ENCODE measurements at regions not wholly inside any gene's neighbourhood (a gene's known extent, or its start where the extent isn't known, plus 50 kb on each side); places are given as distances from the start of the nearest gene placed in this dataset.

DNA sequence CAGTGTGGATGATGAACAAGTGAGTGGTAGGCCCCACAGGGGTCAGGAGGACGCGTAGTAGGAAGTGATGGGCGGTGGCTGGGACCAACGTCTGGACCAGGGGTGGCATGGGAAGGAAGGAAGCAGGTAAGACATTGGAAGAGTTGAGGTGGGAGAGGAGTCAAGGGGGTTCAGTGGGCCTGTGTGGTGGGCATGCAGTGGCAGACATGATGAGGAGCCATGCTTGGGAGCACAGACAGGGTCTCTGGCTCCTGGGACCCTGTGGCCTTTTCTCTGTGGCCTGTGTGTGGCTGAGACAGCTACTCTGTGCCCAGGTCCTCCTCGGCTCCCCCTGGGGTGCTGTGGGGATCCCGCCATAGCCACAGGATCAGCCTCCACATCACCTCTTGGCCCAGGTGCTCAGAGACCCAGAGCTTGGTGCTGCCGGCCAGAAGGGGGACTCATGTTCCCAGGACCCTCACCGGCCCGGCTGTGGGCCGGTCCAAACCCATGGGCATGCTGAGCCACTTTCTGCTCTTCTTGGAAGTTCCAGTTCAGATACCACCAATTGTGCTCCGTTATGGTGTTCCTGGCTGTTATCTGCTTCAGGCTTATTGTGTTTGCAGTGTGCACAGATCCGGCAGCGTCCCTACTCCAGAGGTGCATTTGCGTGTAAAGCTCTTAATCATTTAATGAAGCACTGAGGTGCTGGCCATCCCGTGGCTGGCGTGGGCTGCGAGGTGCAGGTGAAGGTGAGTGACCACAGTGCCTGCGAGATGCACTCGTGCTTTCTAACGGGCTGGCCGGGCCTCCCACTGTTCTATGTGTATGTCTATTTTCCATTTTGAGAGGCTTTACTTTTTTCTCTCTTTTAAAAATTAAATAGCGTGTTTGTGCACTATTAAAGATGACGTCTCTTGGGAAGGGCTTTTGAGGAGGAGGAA, 147.9 kb downstream of the TEX29 start:
- Histone ChIP-seq H3K4me2 (no peak overlapping the region), H3K36me3 (ENCODE audit: low read depth) (no peaks in the 10 kb centered on the region), H3K4me3 (no peak overlapping the region), H3K27me3 (ENCODE audit: insufficient read depth, low read depth) (peaks cover 96% of the 10 kb centered on the region), H3K27ac (no peak overlapping the region), H3K79me2 (ENCODE audit: low read depth) (no peaks in the 10 kb centered on the region), H3K4me1 (replicated peaks; ENCODE audit: insufficient read depth) (no peaks in the 10 kb centered on the region), H3F3A (ENCODE audit: insufficient read depth, low read depth) (no peaks in the 10 kb centered on the region), H3K9me2 (ENCODE audit: insufficient read depth) (no peaks in the 10 kb centered on the region), H4K20me1 (ENCODE audit: insufficient read depth) (no peaks in the 10 kb centered on the region), H2AFZ (no peak overlapping the region), H3K9me3 (ENCODE audit: insufficient read depth, low read depth) (no peaks in the 10 kb centered on the region)
- ChIA-PET POLR2A (ENCODE audit: unreplicated experiment) (no interaction called here), CTCF (no interaction called here)
- BruUV-seq (replicated peaks) = no TSS peak
- intact Hi-C loops (cut with micrococcal nuclease; ENCODE audit: unreplicated experiment) = no loop called here
- TF ChIP-seq EZH2 (IDR thresholded peaks at IDR 0.05; ENCODE audit: low read depth) = no peak
- TF ChIP-seq, protein P1, sequence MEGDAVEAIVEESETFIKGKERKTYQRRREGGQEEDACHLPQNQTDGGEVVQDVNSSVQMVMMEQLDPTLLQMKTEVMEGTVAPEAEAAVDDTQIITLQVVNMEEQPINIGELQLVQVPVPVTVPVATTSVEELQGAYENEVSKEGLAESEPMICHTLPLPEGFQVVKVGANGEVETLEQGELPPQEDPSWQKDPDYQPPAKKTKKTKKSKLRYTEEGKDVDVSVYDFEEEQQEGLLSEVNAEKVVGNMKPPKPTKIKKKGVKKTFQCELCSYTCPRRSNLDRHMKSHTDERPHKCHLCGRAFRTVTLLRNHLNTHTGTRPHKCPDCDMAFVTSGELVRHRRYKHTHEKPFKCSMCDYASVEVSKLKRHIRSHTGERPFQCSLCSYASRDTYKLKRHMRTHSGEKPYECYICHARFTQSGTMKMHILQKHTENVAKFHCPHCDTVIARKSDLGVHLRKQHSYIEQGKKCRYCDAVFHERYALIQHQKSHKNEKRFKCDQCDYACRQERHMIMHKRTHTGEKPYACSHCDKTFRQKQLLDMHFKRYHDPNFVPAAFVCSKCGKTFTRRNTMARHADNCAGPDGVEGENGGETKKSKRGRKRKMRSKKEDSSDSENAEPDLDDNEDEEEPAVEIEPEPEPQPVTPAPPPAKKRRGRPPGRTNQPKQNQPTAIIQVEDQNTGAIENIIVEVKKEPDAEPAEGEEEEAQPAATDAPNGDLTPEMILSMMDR (conservative IDR thresholded peaks at IDR 0.05) = no peak
- DNase-seq = no peak

DNA sequence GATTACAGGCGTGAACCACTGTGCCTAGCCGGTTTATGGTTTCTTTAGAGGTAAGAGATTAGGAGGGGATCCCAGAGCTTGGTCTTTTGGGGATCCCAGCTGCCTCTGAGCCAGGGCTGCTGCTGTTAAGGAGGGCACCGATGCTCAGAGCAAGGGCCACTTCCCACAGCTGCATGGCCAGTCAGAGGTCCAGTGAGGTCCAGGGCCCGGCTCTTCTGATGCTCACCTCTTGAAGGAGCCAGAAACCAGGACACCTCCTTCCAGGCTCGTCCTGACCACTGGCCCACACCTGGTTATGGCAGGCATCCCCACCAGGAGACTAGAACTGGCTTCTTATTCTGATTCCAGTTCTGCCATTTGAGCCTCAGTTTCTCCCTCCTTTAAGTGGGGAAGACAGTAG, 149.0 kb downstream of the TEX29 start:
- Histone ChIP-seq H3K27ac (no peak overlapping the region), H3F3A (ENCODE audit: insufficient read depth, low read depth) (no peaks in the 10 kb centered on the region), H3K4me2 (no peak overlapping the region), H3K4me3 (no peak overlapping the region), H3K4me1 (replicated peaks; ENCODE audit: insufficient read depth) (no peaks in the 10 kb centered on the region), H4K20me1 (ENCODE audit: insufficient read depth) (0 out of 2 replicates have a peak, but pooled peaks cover 5% of the 10 kb centered on the region), H2AFZ (no peak overlapping the region), H3K79me2 (ENCODE audit: low read depth) (no peaks in the 10 kb centered on the region), H3K36me3 (ENCODE audit: low read depth) (no peaks in the 10 kb centered on the region), H3K27me3 (ENCODE audit: insufficient read depth, low read depth) (peaks cover 97% of the 10 kb centered on the region), H3K9me3 (ENCODE audit: insufficient read depth, low read depth) (no peaks in the 10 kb centered on the region), H3K9me2 (ENCODE audit: insufficient read depth) (no peaks in the 10 kb centered on the region)
- TF ChIP-seq EZH2 (IDR thresholded peaks at IDR 0.05; ENCODE audit: low read depth) = no peak
- TF ChIP-seq, protein P1 (conservative IDR thresholded peaks at IDR 0.05) = no peak
- no peak for DNase-seq
- BruUV-seq (replicated peaks) = no TSS peak
- CTCF ChIA-PET = no interaction called here
- POLR2A ChIA-PET (ENCODE audit: unreplicated experiment) = no interaction called here
- intact Hi-C loops (cut with micrococcal nuclease; ENCODE audit: unreplicated experiment) = no loop called here

DNA sequence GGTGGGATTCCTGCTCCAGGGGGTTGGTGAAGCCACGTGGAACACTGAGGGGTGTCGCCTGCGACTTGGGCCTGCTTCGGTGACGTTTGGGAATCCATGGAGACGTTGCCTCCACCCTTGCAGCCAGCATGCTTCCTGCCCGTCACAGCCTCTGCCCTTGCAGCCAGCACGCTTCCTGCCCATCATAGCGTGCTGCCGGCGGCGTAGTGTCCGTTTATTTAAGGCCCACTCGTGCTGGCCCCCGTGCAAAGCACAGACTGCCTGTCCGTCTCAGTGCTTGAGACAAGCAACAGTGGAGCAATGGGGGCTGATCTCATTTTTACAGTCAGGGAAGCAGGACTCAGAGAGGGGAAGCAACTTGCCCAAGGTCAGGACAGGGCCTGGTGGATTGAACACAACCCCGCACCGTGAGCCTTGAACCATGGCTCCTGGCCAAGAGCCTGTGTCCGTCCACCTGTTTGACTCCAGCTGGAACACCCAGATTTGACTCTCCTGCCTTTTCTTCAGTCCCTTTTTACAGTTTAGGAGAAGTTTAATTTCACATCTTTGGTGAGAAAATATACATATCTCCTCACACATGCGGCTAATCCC, 149.6 kb downstream of the TEX29 start:
- H3K36me3 ChIP-seq (ENCODE audit: low read depth) = no peaks in the 10 kb centered on the region
- H3K4me2 ChIP-seq = no peak overlapping the region
- CTCF ChIA-PET = no interaction called here
- no peaks in the 10 kb centered on the region for H3K4me1 ChIP-seq (replicated peaks; ENCODE audit: insufficient read depth)
- peaks cover 91% of the 10 kb centered on the region for H3K27me3 ChIP-seq (ENCODE audit: insufficient read depth, low read depth)
- H3F3A ChIP-seq (ENCODE audit: insufficient read depth, low read depth) = no peaks in the 10 kb centered on the region
- no peak for DNase-seq
- H3K27ac ChIP-seq = no peak overlapping the region
- no peaks in the 10 kb centered on the region for H3K79me2 ChIP-seq (ENCODE audit: low read depth)
- intact Hi-C loops (cut with micrococcal nuclease; ENCODE audit: unreplicated experiment) = loop anchor here (5.0 kb wide), 1 partner anchor 1137 kb away; no protein-coding TSS in a partner anchor
- no peak overlapping the region for H3K4me3 ChIP-seq
- H3K9me2 ChIP-seq (ENCODE audit: insufficient read depth) = no peaks in the 10 kb centered on the region
- no TSS peak for BruUV-seq (replicated peaks)
- POLR2A ChIA-PET (ENCODE audit: unreplicated experiment) = no interaction called here
- H3K9me3 ChIP-seq (ENCODE audit: insufficient read depth, low read depth) = no peaks in the 10 kb centered on the region
- H4K20me1 ChIP-seq (ENCODE audit: insufficient read depth) = 0 out of 2 replicates have a peak, but pooled peaks cover 5% of the 10 kb centered on the region
- H2AFZ ChIP-seq = no peak overlapping the region
- TF ChIP-seq, protein P1 (conservative IDR thresholded peaks at IDR 0.05) = no peak
- TF ChIP-seq EZH2 (IDR thresholded peaks at IDR 0.05; ENCODE audit: low read depth) = no peak

All from PC-9 (cell line).